ENCODE measurements at regions not wholly inside any gene's neighbourhood (a gene's known extent, or its start where the extent isn't known, plus 50 kb on each side); places are given as distances from the start of the nearest gene placed in this dataset.
A peak's percentile ranks its signal among the peaks of the same experiment; 100 is the strongest.

DNA sequence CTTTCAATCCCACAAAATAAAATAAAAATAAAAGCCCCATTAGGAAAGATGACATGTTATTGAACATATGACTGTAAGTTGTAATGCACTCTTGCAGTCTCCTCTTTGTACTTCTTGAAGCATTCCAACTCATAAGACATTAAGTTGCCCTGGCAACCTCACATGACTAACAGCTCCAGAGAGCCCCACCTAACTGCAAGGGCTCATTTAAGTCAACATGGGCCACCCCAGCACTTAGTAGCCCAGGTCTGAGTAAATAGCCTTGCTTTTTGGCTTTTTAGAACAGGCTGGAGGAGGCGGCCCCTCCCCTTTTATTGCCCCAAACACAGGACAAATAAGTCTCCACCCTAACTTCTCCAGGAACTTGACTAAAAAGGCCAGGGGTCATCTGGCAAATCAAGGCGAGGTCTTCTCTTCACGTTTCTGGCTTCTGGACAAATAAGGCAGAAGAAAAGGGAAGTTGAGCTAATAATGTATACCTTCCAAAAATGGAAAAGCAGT is 135.1 kb downstream of the TMCO5A start:
- H3K4me1 ChIP-seq, result peaks cover 33% of the 10 kb centered on the region; the same call in 1 of the 2 replicates
- Mint-ChIP-seq H3K36me3 (ENCODE audit: insufficient read depth, unreplicated experiment) (no peaks in the 10 kb centered on the region), H3K4me3 (ENCODE audit: unreplicated experiment) (peak overlapping the region; percentile 61), H3K9me3 (ENCODE audit: unreplicated experiment) (no peaks in the 10 kb centered on the region), H3K27me3 (ENCODE audit: insufficient read depth, unreplicated experiment) (no peaks in the 10 kb centered on the region), H3K27ac (ENCODE audit: unreplicated experiment) (peak overlapping the region; percentile 85), H3K4me1 (ENCODE audit: low read depth, unreplicated experiment) (peaks cover 15% of the 10 kb centered on the region)
- intact Hi-C loops (cut with micrococcal nuclease; ENCODE audit: unreplicated experiment), result loop anchor here (1.0 to 5.0 kb wide), 2 partner anchors 62 to 182 kb away; no protein-coding TSS in a partner anchor
- CTCF ChIA-PET, result no interaction called here
- TF ChIP-seq, protein P1, sequence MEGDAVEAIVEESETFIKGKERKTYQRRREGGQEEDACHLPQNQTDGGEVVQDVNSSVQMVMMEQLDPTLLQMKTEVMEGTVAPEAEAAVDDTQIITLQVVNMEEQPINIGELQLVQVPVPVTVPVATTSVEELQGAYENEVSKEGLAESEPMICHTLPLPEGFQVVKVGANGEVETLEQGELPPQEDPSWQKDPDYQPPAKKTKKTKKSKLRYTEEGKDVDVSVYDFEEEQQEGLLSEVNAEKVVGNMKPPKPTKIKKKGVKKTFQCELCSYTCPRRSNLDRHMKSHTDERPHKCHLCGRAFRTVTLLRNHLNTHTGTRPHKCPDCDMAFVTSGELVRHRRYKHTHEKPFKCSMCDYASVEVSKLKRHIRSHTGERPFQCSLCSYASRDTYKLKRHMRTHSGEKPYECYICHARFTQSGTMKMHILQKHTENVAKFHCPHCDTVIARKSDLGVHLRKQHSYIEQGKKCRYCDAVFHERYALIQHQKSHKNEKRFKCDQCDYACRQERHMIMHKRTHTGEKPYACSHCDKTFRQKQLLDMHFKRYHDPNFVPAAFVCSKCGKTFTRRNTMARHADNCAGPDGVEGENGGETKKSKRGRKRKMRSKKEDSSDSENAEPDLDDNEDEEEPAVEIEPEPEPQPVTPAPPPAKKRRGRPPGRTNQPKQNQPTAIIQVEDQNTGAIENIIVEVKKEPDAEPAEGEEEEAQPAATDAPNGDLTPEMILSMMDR (IDR thresholded peaks at IDR 0.05; ENCODE audit: insufficient read depth in 1 of 2, low read depth in 1 of 2, low read length in 1 of 2, severe bottlenecking in 1 of 2, unreplicated experiment in 1 of 2), result no peak
- no peak overlapping the region for H3K4me3 ChIP-seq (ENCODE audit: low read depth, low read length)
- POLR2A ChIA-PET, result interaction anchor here (1.0 kb wide), 1 partner anchor 183 kb away, joined by 3 read pairs; the partner anchor contains the start of gene SPRED1
- BruUV-seq (replicated peaks), result no TSS peak
- no peaks in the 10 kb centered on the region for H3K36me3 ChIP-seq (ENCODE audit: control insufficient read depth, insufficient read depth, low read length)
- peak; percentile 42 to 53 for DNase-seq
- H3K27me3 ChIP-seq (replicated peaks; ENCODE audit: control insufficient read depth, insufficient read depth, low read length), result no peaks in the 10 kb centered on the region
- no peaks in the 10 kb centered on the region for H3K9me3 ChIP-seq

DNA sequence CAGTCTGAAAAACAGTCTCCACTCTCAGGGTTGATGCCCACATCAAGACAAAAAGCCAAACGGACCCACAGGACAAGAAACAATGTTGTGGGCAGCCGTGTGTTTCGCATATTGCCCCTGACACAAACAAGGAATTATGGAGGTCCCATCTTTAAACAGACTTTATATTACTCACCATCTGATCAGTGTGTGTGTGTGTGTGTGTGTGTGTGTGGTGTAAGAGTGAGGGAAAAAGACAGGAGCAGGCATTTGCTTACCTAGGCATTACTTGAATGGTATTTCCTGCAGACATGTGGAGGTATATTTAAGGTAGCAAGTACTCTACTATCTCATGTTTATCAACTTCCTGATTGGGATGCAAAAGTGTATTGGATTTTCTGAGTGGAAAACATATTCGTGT is 136.3 kb downstream of the TMCO5A start:
- ChIA-PET POLR2A (no interaction called here), CTCF (no interaction called here)
- H3K4me1 ChIP-seq, result peaks cover 33% of the 10 kb centered on the region; the same call in 1 of the 2 replicates
- no peaks in the 10 kb centered on the region for H3K9me3 ChIP-seq
- Mint-ChIP-seq H3K36me3 (ENCODE audit: insufficient read depth, unreplicated experiment) (no peaks in the 10 kb centered on the region), H3K27me3 (ENCODE audit: insufficient read depth, unreplicated experiment) (no peaks in the 10 kb centered on the region), H3K4me3 (ENCODE audit: unreplicated experiment) (no peak overlapping the region), H3K4me1 (ENCODE audit: low read depth, unreplicated experiment) (peaks cover 15% of the 10 kb centered on the region), H3K27ac (ENCODE audit: unreplicated experiment) (no peak overlapping the region), H3K9me3 (ENCODE audit: unreplicated experiment) (no peaks in the 10 kb centered on the region)
- H3K4me3 ChIP-seq (ENCODE audit: low read depth, low read length), result no peak overlapping the region
- TF ChIP-seq, protein P1 (IDR thresholded peaks at IDR 0.05; ENCODE audit: insufficient read depth in 1 of 2, low read depth in 1 of 2, low read length in 1 of 2, severe bottlenecking in 1 of 2, unreplicated experiment in 1 of 2), result no peak
- H3K36me3 ChIP-seq (ENCODE audit: control insufficient read depth, insufficient read depth, low read length), result no peaks in the 10 kb centered on the region
- DNase-seq, result no peak
- no TSS peak for BruUV-seq (replicated peaks)
- intact Hi-C loops (cut with micrococcal nuclease; ENCODE audit: unreplicated experiment), result loop anchor here (1.0 to 5.0 kb wide), 2 partner anchors 63 to 181 kb away; no protein-coding TSS in a partner anchor
- H3K27me3 ChIP-seq (replicated peaks; ENCODE audit: control insufficient read depth, insufficient read depth, low read length), result no peaks in the 10 kb centered on the region

DNA sequence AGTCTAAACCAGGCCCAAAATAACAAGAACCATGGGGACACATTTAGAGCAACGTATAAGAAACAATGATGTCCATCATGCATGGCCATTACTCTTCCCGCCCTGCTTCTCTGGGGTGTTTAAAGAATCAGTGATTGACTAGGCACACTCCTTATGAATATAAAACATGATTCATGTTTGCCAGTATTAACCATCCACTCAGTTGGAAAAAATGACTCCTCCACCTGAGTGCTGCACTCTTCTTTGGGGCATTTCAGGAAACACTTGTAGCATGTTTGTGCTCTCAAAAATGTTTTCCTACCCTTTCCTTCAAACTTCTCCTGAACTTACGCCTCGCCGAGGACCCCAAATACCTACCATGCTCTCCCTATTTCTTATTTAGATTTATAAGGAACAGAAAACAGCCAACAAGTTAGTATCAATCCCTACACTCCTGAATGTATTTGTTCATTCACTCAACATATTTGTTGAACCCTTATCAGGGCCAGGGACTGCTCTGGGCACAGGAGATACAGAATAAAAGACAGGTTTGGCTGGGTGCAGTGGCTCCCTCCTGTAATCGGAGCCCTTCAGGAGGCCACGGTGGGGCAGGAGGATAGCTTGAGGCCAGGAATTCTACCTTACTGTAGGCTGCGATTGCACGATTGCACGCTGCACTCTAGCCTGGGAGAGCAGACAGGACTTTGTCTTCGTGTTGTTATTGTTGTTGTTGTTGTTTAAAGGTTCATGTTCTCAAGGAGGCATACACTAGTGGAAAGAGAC is 137.0 kb downstream of the TMCO5A start:
- Mint-ChIP-seq H3K27me3 (ENCODE audit: insufficient read depth, unreplicated experiment) (no peaks in the 10 kb centered on the region), H3K4me1 (ENCODE audit: low read depth, unreplicated experiment) (peaks cover 15% of the 10 kb centered on the region)
- intact Hi-C loops (cut with micrococcal nuclease; ENCODE audit: unreplicated experiment), result loop anchor here (5.0 kb wide), 1 partner anchor 64 kb away; no protein-coding TSS in a partner anchor

More for the DNA sequence above, 137.0 kb downstream of the TMCO5A start:
- BruUV-seq (replicated peaks), result no TSS peak
- Mint-ChIP-seq H3K4me3 (ENCODE audit: unreplicated experiment) (peak overlapping the region; percentile 81), H3K9me3 (ENCODE audit: unreplicated experiment) (no peaks in the 10 kb centered on the region), H3K27ac (ENCODE audit: unreplicated experiment) (peak overlapping the region; percentile 93), H3K36me3 (ENCODE audit: insufficient read depth, unreplicated experiment) (no peaks in the 10 kb centered on the region)
- ChIA-PET POLR2A (no interaction called here), CTCF (no interaction called here)
- Histone ChIP-seq H3K4me3 (ENCODE audit: low read depth, low read length) (no peak overlapping the region), H3K9me3 (no peaks in the 10 kb centered on the region), H3K27me3 (replicated peaks; ENCODE audit: control insufficient read depth, insufficient read depth, low read length) (no peaks in the 10 kb centered on the region), H3K36me3 (ENCODE audit: control insufficient read depth, insufficient read depth, low read length) (no peaks in the 10 kb centered on the region), H3K4me1 (peaks cover 33% of the 10 kb centered on the region; the same call in 1 of the 2 replicates)
- TF ChIP-seq, protein P1 (IDR thresholded peaks at IDR 0.05; ENCODE audit: insufficient read depth in 1 of 2, low read depth in 1 of 2, low read length in 1 of 2, severe bottlenecking in 1 of 2, unreplicated experiment in 1 of 2), result no peak
- DNase-seq, result no peak

Data from Caco-2 (cell line).